ENCODE measurements at regions not wholly inside any gene's neighbourhood (a gene's known extent, or its start where the extent isn't known, plus 50 kb on each side); places are given as distances from the start of the nearest gene placed in this dataset.
A peak's percentile ranks its signal among the peaks of the same experiment; 100 is the strongest.

DNA sequence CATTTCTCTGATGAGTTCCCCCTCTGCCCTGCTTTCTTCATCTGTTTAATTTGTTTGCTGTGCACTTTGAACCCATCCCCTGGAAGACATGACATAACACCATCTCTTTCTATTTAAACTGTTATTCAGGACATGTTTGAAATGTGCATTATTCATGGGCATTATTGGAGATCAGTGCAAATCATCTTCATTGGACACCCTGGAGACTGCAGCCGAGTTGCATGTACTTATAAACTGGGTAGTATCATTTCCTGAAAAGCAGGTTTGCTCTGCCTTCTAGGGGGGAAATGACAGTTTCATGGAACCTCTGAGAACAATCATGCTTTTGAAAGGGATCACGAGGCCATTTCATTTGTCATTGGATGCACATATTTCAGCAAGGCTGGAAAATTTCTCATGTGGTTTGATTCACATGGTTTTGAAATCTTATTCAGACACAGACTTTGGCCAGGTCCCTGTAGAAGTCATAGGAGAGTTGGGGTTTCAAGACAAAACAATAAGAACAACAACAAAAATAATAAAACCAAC is 462.8 kb upstream of the MEX3C start:
- no peaks in the 10 kb centered on the region for H3K27me3 ChIP-seq
- no peak for DNase-seq
- TF ChIP-seq POLR2A (IDR thresholded peaks at IDR 0.05), result no peak
- TF ChIP-seq, protein P1, sequence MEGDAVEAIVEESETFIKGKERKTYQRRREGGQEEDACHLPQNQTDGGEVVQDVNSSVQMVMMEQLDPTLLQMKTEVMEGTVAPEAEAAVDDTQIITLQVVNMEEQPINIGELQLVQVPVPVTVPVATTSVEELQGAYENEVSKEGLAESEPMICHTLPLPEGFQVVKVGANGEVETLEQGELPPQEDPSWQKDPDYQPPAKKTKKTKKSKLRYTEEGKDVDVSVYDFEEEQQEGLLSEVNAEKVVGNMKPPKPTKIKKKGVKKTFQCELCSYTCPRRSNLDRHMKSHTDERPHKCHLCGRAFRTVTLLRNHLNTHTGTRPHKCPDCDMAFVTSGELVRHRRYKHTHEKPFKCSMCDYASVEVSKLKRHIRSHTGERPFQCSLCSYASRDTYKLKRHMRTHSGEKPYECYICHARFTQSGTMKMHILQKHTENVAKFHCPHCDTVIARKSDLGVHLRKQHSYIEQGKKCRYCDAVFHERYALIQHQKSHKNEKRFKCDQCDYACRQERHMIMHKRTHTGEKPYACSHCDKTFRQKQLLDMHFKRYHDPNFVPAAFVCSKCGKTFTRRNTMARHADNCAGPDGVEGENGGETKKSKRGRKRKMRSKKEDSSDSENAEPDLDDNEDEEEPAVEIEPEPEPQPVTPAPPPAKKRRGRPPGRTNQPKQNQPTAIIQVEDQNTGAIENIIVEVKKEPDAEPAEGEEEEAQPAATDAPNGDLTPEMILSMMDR (IDR thresholded peaks at IDR 0.05), result no peak

DNA sequence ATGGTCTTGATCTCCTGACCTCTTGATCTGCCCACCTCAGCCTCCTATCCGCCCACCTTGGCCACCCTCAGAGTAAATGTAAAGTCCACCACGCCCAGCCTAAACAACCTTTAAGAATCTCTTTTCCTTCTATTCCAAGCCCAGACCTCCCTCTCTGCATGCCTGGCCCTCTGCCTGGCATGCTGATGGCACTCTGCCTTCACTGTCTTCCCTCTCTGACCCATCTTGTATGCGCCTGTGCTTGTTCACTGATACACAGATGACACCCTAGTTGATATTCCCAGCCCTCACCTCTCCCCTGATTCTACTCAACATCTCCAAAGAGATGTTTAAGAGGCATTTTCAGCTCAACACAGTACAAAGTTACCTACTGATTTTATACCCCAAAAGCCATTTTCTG is 466.8 kb upstream of the MEX3C start:
- Histone ChIP-seq H3K4me1 (no peaks in the 10 kb centered on the region), H3K9me3 (no peaks in the 10 kb centered on the region), H3K27ac (no peak overlapping the region), H3K36me3 (no peaks in the 10 kb centered on the region), H3K27me3 (no peaks in the 10 kb centered on the region), H3K4me3 (no peak overlapping the region)
- TF ChIP-seq, protein P1 (IDR thresholded peaks at IDR 0.05), result no peak
- no peak for TF ChIP-seq POLR2A (IDR thresholded peaks at IDR 0.05)
- DNase-seq, result no peak

More for the DNA sequence above, 462.8 kb upstream of the MEX3C start:
- Histone ChIP-seq H3K9me3 (no peaks in the 10 kb centered on the region), H3K27ac (no peak overlapping the region), H3K36me3 (no peaks in the 10 kb centered on the region), H3K4me1 (no peaks in the 10 kb centered on the region), H3K4me3 (no peak overlapping the region)

DNA sequence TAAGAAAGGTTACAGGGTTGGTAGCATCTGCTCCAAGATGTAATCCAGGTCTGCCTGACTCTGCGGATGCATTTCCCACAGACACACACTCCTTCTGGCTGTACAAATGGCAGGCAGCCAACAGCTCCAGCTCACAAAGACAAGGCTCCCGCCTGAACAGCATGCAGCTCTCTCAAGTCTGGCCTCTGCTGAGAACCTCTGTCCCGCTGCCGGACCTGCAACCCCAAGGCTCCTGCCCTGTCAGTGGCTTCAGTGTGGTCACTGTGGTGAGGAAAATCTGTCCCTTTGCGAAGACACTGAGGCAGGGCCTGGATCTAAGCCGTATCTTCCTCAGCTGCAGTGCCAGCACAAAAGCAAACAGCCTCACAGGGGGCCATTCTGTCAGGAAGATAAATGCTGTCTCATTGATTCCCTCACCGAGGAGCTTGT is 469.3 kb upstream of the MEX3C start:
- H3K4me1 ChIP-seq, result no peaks in the 10 kb centered on the region
- no peak overlapping the region for H3K27ac ChIP-seq
- H3K36me3 ChIP-seq, result no peaks in the 10 kb centered on the region
- DNase-seq, result no peak
- H3K27me3 ChIP-seq, result no peaks in the 10 kb centered on the region
- TF ChIP-seq POLR2A (IDR thresholded peaks at IDR 0.05), result no peak
- TF ChIP-seq, protein P1 (IDR thresholded peaks at IDR 0.05), result no peak
- no peak overlapping the region for H3K4me3 ChIP-seq
- no peaks in the 10 kb centered on the region for H3K9me3 ChIP-seq

DNA sequence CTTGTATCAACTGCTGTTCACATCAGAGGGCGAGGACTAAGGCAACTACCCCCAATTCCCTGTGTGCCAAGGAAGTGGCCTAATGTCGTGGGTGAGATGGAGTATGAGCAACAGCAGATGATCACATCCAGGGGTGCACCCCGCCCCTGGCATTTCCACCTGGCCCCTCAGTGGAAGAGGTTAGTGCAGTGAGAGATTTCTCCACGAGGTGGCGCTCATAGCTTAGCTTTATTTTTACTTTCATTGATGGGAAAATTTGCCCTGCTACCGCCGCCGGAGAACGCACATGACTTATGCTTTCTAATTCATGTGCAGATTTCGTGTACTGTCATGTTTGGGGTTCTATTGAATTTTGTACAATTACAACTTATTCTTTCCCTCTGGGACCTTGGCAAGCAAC is 470.6 kb upstream of the MEX3C start:
- no peak overlapping the region for H3K4me3 ChIP-seq
- DNase-seq, result peak in 2 of 3 donors; percentile 41 to 68
- no peaks in the 10 kb centered on the region for H3K9me3 ChIP-seq
- TF ChIP-seq, protein P1 (IDR thresholded peaks at IDR 0.05), result peak in 5 of 6 experiments; percentile 49 to 71 (median 62)
- no peak for TF ChIP-seq POLR2A (IDR thresholded peaks at IDR 0.05)
- H3K27ac ChIP-seq, result no peak overlapping the region
- H3K27me3 ChIP-seq, result no peaks in the 10 kb centered on the region
- no peaks in the 10 kb centered on the region for H3K4me1 ChIP-seq
- no peaks in the 10 kb centered on the region for H3K36me3 ChIP-seq

DNA sequence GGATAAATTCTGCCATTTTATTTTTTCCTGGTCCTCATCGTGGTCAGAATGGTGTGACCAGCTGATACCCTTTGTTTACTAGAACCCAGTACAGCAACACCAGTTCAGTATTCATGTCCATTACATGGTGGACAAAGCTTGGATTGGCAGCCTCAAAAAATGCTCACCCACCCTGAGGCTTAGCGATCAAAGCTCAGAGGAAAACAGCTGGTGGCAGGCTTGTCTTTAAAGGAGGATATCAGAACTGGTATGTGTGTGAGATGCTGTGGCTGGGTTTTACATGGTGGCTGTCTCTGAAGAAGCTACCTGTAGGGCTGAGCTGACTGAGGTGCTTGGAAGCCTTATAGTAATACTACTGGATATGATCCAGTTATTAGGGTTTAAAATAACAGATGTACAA is 471.1 kb upstream of the MEX3C start:
- H3K36me3 ChIP-seq, result no peaks in the 10 kb centered on the region
- TF ChIP-seq POLR2A (IDR thresholded peaks at IDR 0.05), result no peak
- TF ChIP-seq, protein P1 (IDR thresholded peaks at IDR 0.05), result no peak
- DNase-seq, result no peak
- H3K4me1 ChIP-seq, result no peaks in the 10 kb centered on the region
- H3K27ac ChIP-seq, result no peak overlapping the region
- no peak overlapping the region for H3K4me3 ChIP-seq
- H3K27me3 ChIP-seq, result no peaks in the 10 kb centered on the region
- no peaks in the 10 kb centered on the region for H3K9me3 ChIP-seq

DNA sequence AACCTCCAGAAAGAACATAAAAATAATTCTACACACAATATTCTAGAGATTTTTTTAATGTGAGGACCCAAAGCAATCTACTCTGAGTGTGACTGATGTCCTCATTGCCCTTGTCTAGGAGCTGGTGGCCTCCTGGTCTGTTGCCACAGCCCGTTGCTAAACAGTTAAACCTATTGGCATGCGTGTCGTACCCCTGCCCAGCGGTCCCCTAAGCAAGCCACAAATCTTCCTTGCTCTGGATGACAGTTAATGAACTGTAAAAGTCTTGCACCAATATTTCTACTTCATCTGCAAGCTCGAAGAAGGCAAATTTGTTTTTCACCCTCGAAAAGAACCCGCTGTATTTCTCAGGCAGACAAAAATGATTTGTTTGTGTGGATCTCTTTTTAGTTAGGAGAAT is 489.1 kb upstream of the MEX3C start:
- TF ChIP-seq, protein P1 (IDR thresholded peaks at IDR 0.05), result no peak
- TF ChIP-seq POLR2A (IDR thresholded peaks at IDR 0.05), result no peak
- H3K27me3 ChIP-seq, result no peaks in the 10 kb centered on the region

More for the DNA sequence above, 489.1 kb upstream of the MEX3C start:
- Histone ChIP-seq H3K27ac (no peak overlapping the region), H3K36me3 (no peaks in the 10 kb centered on the region), H3K4me1 (no peaks in the 10 kb centered on the region), H3K9me3 (no peaks in the 10 kb centered on the region), H3K4me3 (no peak overlapping the region)
- no peak for DNase-seq
